ENCODE measurements at regions not wholly inside any gene's neighbourhood (a gene's known extent, or its start where the extent isn't known, plus 50 kb on each side); places are given as distances from the start of the nearest gene placed in this dataset.

DNA sequence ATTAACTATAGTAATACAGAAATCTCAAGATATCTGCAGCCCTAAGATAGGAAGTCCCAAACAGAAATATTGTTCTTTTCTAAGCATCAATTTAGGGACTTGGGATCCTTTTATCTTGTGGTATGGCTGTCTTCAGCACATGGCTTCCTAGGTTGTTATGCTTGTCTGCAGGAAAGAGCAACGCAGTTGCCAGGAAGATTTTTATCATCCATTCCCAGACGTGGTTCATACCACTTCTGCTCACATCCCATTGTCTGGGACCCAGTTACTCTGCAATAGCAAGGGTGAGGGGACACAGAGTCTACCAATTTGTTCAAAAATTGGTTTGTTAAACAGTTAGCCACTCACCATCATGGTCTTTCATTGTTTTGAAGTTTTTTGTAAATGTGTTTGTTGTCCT lies 85.6 kb upstream of the RXFP2 start:
- Histone ChIP-seq H3K4me1 (ENCODE audit: control insufficient read depth in 4 of 4, insufficient read depth in 4 of 4, low read length in 3 of 4) (no peaks in the 10 kb centered on the region), H3K27ac (ENCODE audit: low read depth in 1 of 2, low read length in 2 of 2) (no peak overlapping the region), H3K36me3 (ENCODE audit: control insufficient read depth in 4 of 4, insufficient read depth in 3 of 4, low read depth in 1 of 4, low read length in 3 of 4) (no peaks in the 10 kb centered on the region), H3K9ac (ENCODE audit: low read depth in 1 of 2, low read length in 2 of 2) (no peak overlapping the region), H3K27me3 (ENCODE audit: control insufficient read depth in 4 of 4, insufficient read depth in 4 of 4, low read length in 3 of 4) (no peaks in the 10 kb centered on the region), H3K9me3 (ENCODE audit: control insufficient read depth in 4 of 4, low read length in 3 of 4) (peaks cover 0 to 4% (median 0%) of the 10 kb centered on the region in 4 donors), H3K4me3 (ENCODE audit: low read depth in 1 of 3, low read length in 3 of 3) (no peak overlapping the region)
- WGBS, result 63% methylated on average over 2 of the region's 2 CpGs
- TF ChIP-seq RXRA (IDR thresholded peaks at IDR 0.05) (no peak), JUND (IDR thresholded peaks at IDR 0.05) (no peak), REST (IDR thresholded peaks at IDR 0.05) (no peak), NR2F2 (IDR thresholded peaks at IDR 0.05) (no peak), TAF1 (conservative IDR thresholded peaks at IDR 0.05) (no peak), GABPA (IDR thresholded peaks at IDR 0.05 in 1 of 2, conservative IDR thresholded peaks at IDR 0.05 in 1 of 2) (no peak)
- DNase-seq (ENCODE audit: low spot score), result no peak

DNA sequence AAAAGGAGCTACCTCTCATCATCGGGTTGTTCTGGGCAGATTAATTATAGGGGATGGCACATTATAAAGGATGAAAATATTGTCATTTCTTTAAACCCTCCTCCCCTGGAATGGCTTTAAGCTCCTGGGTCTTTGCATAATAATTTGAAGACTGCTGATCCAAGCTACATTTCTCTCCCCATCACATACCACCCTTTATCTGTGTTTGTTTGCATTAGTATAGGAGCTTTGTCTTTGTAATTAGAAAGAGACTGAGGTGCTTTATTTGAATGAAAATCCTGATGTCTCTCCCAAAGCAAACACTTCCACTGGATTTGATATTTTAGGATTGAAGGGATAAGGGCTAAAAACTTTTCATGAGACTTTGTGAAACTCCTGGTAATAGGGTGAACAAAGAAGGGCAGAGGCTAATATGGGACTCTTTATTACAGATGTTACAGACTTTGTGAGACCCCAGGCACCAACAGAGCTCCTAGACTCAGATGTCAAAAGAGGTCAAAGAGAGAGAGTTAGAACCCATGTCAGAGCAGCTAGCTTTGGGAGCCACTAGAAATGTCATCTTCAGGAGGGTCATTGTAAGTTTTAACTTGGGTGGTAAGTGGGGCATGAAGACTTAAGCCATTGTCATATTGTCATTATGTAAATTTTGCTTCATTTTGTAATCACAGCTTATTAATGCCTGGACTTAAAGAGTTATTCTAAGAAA lies 75.3 kb upstream of the RXFP2 start:
- H3K27me3 ChIP-seq (ENCODE audit: control insufficient read depth in 4 of 4, insufficient read depth in 4 of 4, low read length in 3 of 4), result no peaks in the 10 kb centered on the region
- WGBS, result 48% methylated on average over 1 of the region's 1 CpG
- no peak overlapping the region for H3K4me3 ChIP-seq (ENCODE audit: low read depth in 1 of 3, low read length in 3 of 3)
- H3K9ac ChIP-seq (ENCODE audit: low read depth in 1 of 2, low read length in 2 of 2), result no peak overlapping the region
- no peak overlapping the region for H3K27ac ChIP-seq (ENCODE audit: low read depth in 1 of 2, low read length in 2 of 2)
- no peak for TF ChIP-seq HNF4G (IDR thresholded peaks at IDR 0.05)
- no peak for TF ChIP-seq YY1 (IDR thresholded peaks at IDR 0.05)
- no peak for TF ChIP-seq ATF3 (IDR thresholded peaks at IDR 0.05)
- no peak for TF ChIP-seq TAF1 (conservative IDR thresholded peaks at IDR 0.05)
- no peak for TF ChIP-seq SP1 (IDR thresholded peaks at IDR 0.05)
- no peak for TF ChIP-seq RXRA (IDR thresholded peaks at IDR 0.05)
- TF ChIP-seq EGR1 (IDR thresholded peaks at IDR 0.05; ENCODE audit: low read depth in 2 of 2), result no peak
- TF ChIP-seq FOXA1 (IDR thresholded peaks at IDR 0.05), result no peak
- no peak for TF ChIP-seq NR2F2 (IDR thresholded peaks at IDR 0.05)
- TF ChIP-seq ZBTB33 (IDR thresholded peaks at IDR 0.05), result no peak
- no peak for TF ChIP-seq FOXA2 (IDR thresholded peaks at IDR 0.05)
- TF ChIP-seq HNF4A (conservative IDR thresholded peaks at IDR 0.05), result no peak
- H3K36me3 ChIP-seq (ENCODE audit: control insufficient read depth in 4 of 4, insufficient read depth in 3 of 4, low read depth in 1 of 4, low read length in 3 of 4), result no peaks in the 10 kb centered on the region
- H3K9me3 ChIP-seq (ENCODE audit: control insufficient read depth in 4 of 4, low read length in 3 of 4), result no peaks in the 10 kb centered on the region
- DNase-seq (ENCODE audit: low spot score), result no peak
- H3K4me1 ChIP-seq (ENCODE audit: control insufficient read depth in 4 of 4, insufficient read depth in 4 of 4, low read length in 3 of 4), result no peaks in the 10 kb centered on the region
